Cardiac muscle cell (in vitro differentiated cells and primary cell): ENCODE measurements at regions not wholly inside any gene's neighbourhood (a gene's known extent, or its start where the extent isn't known, plus 50 kb on each side); places are given as distances from the start of the nearest gene placed in this dataset.
A peak's percentile ranks its signal among the peaks of the same experiment; 100 is the strongest.

ENCODE experiments used
- DNase-seq, 2 donors: peaks; one replicate each; pipeline versions ENCODE4 v3.0.0 to v3.0.0-alpha.2; 2010 to 2017; ENCODE audit warnings: low read depth in 1 of 2, low spot score in 1 of 2
- H3K27ac ChIP-seq: fragments of 200-600 bp; sonication (generic); 2 replicates; pipeline ENCODE4 v1.5.1; 2016
- H3K27me3 ChIP-seq: fragments of 200-600 bp; sonication (generic); 2 replicates; pipeline ENCODE4 v1.6.0; 2016; ENCODE audit warnings: control low read depth
- H3K36me3 ChIP-seq: fragments of 200-600 bp; sonication (generic); 2 replicates; pipeline ENCODE4 v1.5.1; 2016; ENCODE audit warnings: control low read depth
- H3K4me1 ChIP-seq: fragments of 200-600 bp; sonication (generic); 2 replicates; pipeline ENCODE4 v1.8.1; 2017; ENCODE audit warnings: low read depth, mild to moderate bottlenecking, mixed run types
- H3K4me3 ChIP-seq: fragments of 200-600 bp; sonication (generic); 2 replicates; pipeline ENCODE4 v1.5.1; 2016; ENCODE audit warnings: mild to moderate bottlenecking
- H3K9me3 ChIP-seq: fragments of 200-600 bp; sonication (generic); 2 replicates; pipeline ENCODE4 v1.5.1; 2017; ENCODE audit warnings: low read depth, mild to moderate bottlenecking, control low read depth
- CTCF ChIP-seq: IDR thresholded peaks from 2 replicates; pipeline ENCODE4 v1.5.1; 2012; ENCODE audit warnings: low read depth, mild to moderate bottlenecking, low read length

- no peak for TF ChIP-seq CTCF
- peak in 1 of 2 donors; percentile 67 for DNase-seq
- H3K4me3 ChIP-seq: no peak overlapping the region
- H3K4me1 ChIP-seq: peaks cover 13% of the 10 kb centered on the region
- no peak overlapping the region for H3K27ac ChIP-seq
- H3K9me3 ChIP-seq: no peaks in the 10 kb centered on the region
- no peaks in the 10 kb centered on the region for H3K27me3 ChIP-seq
- H3K36me3 ChIP-seq: no peaks in the 10 kb centered on the region
These were observed 641.3 kb downstream of the KCNJ2 start for GRCh38 chr17:70810609-70811008.

- Histone ChIP-seq H3K4me1 (peaks cover 6% of the 10 kb centered on the region), H3K27me3 (no peaks in the 10 kb centered on the region), H3K9me3 (no peaks in the 10 kb centered on the region), H3K4me3 (no peak overlapping the region), H3K36me3 (no peaks in the 10 kb centered on the region), H3K27ac (no peak overlapping the region)
- peak in 1 of 2 donors; percentile 77 for DNase-seq
- no peak for TF ChIP-seq CTCF
These were observed 644.1 kb downstream of the KCNJ2 start for GRCh38 chr17:70813355-70813930.

GRCh38 chr17:70819183-70819582, 649.9 kb downstream of the KCNJ2 start:
- Histone ChIP-seq H3K9me3 (no peaks in the 10 kb centered on the region), H3K27me3 (no peaks in the 10 kb centered on the region), H3K4me1 (peaks cover 6% of the 10 kb centered on the region), H3K27ac (no peak overlapping the region), H3K4me3 (no peak overlapping the region), H3K36me3 (no peaks in the 10 kb centered on the region)
- no peak for TF ChIP-seq CTCF
- no peak for DNase-seq

GRCh38 chr17:70820276-70820675, 650.9 kb downstream of the KCNJ2 start:
- H3K4me3 ChIP-seq: no peak overlapping the region
- H3K36me3 ChIP-seq: no peaks in the 10 kb centered on the region
- H3K27ac ChIP-seq: no peak overlapping the region
- H3K9me3 ChIP-seq: no peaks in the 10 kb centered on the region
- H3K27me3 ChIP-seq: no peaks in the 10 kb centered on the region
- TF ChIP-seq CTCF: no peak
- H3K4me1 ChIP-seq: peaks cover 2% of the 10 kb centered on the region
- DNase-seq: no peak

- H3K27me3 ChIP-seq: no peaks in the 10 kb centered on the region
- H3K27ac ChIP-seq: no peak overlapping the region
- TF ChIP-seq CTCF: no peak
- H3K4me3 ChIP-seq: no peak overlapping the region
- H3K4me1 ChIP-seq: no peaks in the 10 kb centered on the region
- no peaks in the 10 kb centered on the region for H3K36me3 ChIP-seq
- no peaks in the 10 kb centered on the region for H3K9me3 ChIP-seq
- DNase-seq: no peak
These were observed 656.2 kb downstream of the KCNJ2 start for GRCh38 chr17:70825321-70826125.
